ENCODE measurements at regions not wholly inside any gene's neighbourhood (a gene's known extent, or its start where the extent isn't known, plus 50 kb on each side); places are given as distances from the start of the nearest gene placed in this dataset.

DNA sequence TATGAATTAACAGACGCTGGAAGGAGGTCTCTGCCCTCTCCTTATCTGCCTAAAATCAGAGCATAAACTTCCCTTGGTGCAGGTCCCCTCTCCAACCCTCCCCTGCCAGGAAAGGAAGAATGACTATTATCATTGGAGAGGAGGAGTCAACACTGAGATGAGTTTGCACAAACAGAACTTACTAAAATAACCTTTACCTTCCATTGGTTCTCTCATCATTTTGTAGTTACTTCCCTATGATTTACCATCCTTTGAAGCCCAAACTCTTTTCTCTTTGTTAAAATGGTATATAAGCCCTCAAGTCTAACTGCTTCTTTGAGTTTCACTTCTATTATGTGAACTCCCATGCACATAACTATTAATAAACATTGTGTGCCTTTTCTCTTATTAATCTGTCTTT is 64.2 kb upstream of the EEA1 start:
- DNase-seq (ENCODE audit: extremely low read depth, low read depth) = no peak
- TF ChIP-seq, protein P1, sequence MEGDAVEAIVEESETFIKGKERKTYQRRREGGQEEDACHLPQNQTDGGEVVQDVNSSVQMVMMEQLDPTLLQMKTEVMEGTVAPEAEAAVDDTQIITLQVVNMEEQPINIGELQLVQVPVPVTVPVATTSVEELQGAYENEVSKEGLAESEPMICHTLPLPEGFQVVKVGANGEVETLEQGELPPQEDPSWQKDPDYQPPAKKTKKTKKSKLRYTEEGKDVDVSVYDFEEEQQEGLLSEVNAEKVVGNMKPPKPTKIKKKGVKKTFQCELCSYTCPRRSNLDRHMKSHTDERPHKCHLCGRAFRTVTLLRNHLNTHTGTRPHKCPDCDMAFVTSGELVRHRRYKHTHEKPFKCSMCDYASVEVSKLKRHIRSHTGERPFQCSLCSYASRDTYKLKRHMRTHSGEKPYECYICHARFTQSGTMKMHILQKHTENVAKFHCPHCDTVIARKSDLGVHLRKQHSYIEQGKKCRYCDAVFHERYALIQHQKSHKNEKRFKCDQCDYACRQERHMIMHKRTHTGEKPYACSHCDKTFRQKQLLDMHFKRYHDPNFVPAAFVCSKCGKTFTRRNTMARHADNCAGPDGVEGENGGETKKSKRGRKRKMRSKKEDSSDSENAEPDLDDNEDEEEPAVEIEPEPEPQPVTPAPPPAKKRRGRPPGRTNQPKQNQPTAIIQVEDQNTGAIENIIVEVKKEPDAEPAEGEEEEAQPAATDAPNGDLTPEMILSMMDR (IDR thresholded peaks at IDR 0.05; ENCODE audit: low read depth, low read length, missing control alignments) = no peak
- H3K4me3 ChIP-seq (replicated peaks; ENCODE audit: low read depth, low read length) = no peak overlapping the region

DNA sequence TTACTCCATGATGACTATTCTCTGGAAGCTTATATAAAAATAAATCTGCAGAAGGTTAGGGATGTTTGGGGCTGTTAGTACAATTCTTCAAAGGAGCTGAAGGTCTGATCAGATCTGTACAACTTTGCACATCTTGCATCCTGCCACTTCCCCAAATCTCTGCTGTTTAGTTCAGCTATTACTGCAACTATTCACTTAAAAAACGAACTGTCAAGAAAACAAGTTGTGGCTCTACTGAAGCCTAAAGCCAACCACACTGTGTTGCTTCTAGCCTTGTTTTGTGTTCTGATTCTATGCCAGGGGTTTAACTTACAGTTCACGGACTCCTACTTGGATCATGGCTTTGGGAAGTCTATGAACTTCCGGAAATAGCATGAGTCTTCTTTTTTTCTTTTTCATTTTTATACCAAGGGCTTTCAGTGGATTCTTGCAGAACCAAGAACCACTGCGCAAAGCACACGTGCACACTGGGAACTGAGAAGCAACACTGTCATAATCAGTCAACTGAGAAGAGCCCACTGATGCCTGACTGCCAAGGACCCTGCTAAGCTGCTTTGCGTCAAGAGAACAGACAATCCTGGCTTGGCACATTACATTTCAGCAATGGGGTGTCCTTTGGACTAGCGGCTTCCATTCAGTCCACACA is 66.3 kb upstream of the EEA1 start:
- TF ChIP-seq, protein P1 (IDR thresholded peaks at IDR 0.05; ENCODE audit: low read depth, low read length, missing control alignments) = no peak
- DNase-seq (ENCODE audit: extremely low read depth, low read depth) = no peak
- no peak overlapping the region for H3K4me3 ChIP-seq (replicated peaks; ENCODE audit: low read depth, low read length)

DNA sequence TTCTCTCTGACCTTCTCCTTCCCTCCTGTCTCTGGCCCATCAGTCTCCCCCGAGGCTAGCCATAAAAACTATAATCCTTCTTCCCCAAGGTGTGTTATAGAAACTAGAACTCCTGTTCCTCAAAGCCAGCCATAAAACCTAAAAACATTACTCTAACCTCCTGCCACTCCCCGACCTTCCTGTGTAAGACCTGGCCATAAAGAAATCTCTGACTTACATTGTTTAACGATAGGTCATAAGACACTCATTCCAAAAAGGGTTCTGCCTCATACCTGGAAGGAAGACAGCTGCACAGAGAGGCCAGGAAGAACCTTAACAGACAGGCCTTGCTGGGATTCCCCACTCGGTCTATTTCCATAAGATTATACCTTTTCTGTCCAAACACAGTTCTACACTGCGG is 70.9 kb upstream of the EEA1 start:
- no peak for DNase-seq (ENCODE audit: extremely low read depth, low read depth)
- no peak overlapping the region for H3K4me3 ChIP-seq (replicated peaks; ENCODE audit: low read depth, low read length)
- TF ChIP-seq, protein P1 (IDR thresholded peaks at IDR 0.05; ENCODE audit: low read depth, low read length, missing control alignments) = no peak

DNA sequence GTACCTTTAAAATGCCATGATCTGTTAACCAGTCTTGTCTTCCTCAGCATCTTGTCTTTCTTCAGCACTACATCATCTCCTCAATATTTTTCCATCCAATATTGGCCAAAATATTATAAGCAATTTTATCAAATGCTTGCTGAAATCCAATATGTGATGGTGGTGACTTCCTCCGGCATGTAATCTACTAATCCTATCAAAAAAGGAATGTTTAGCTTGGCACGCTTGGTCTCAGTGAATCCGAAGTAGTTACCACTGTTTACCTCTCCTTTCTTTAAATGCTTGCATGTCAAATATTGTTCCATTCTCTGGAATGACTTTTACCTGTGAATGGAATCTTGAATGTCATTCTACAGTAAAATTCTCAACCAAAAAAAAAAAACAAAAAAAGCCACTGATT is 72.3 kb upstream of the EEA1 start:
- TF ChIP-seq, protein P1 (IDR thresholded peaks at IDR 0.05; ENCODE audit: low read depth, low read length, missing control alignments) = no peak
- no peak for DNase-seq (ENCODE audit: extremely low read depth, low read depth)
- no peak overlapping the region for H3K4me3 ChIP-seq (replicated peaks; ENCODE audit: low read depth, low read length)

DNA sequence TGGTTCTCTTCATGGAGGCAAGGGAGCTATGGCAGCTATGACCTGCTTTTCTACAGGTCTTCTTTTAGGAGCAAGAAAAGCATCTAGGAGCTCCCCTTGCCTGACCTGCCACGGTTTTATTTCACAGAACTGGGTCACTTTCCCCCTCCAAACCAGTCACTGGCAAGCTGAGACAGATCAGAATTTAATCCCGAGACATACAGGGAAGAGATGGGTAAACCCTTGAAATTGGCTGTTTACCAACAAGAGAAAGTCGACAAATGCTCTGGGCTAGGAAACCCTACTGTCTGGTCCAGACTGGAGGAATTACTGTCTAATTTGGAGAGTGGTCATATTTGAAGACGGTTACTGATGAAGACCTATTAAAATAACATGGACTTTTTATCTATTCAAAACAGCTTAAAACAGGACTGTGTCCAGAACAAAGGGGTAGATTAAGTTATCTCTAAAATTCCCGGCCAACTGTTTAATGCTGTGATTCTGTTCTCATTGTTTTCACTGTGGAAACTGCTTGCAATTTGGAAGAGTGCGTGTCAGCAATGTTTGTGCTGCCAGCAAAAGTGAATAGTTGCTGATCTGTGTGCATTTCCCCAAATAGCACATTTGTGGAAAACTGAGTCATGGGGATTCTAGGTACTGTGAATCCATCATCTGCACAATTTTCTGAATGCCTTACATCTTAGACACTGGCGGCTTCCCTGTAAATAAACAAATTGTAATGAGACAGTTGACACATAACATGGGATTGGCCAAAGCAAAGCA is 73.4 kb upstream of the EEA1 start:
- no peak for DNase-seq (ENCODE audit: extremely low read depth, low read depth)
- no peak overlapping the region for H3K4me3 ChIP-seq (replicated peaks; ENCODE audit: low read depth, low read length)
- TF ChIP-seq, protein P1 (IDR thresholded peaks at IDR 0.05; ENCODE audit: low read depth, low read length, missing control alignments) = no peak

DNA sequence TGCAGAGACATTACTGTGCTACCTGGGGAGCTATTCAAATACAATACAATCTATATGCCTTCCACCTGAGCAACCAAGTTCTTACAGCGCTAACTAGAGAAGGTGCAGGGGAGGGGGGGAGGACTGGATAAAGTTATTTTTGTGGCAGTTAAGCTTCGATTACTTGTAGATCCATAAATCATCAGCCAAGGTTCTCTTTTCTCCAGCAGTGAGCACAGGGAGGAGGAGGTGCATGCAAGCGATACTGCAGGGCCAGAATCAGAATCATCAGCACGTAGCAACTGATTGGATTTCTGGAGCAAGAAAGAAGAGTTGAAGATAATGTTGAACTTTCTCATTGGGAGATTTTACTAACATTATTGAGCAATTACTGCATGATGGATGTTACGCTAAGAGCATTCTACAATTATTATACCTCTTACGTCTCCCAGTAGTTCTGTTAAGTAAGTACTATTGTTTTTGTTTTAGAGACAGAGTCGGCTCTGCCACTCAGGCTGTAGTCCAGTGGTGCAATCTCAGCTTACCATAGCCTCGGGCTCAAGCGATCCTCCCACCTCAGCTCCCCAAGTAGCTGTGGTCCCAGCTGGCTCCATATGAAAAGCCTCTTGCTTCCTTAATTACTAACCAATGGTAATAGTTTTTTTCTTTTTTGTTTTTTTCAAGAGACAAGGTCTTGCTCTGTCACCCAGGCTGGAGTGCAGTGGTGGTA is 74.6 kb upstream of the EEA1 start:
- H3K4me3 ChIP-seq (replicated peaks; ENCODE audit: low read depth, low read length) = no peak overlapping the region
- TF ChIP-seq, protein P1 (IDR thresholded peaks at IDR 0.05; ENCODE audit: low read depth, low read length, missing control alignments) = no peak
- no peak for DNase-seq (ENCODE audit: extremely low read depth, low read depth)

Measured in HFF-Myc (cell line).